ENCODE measurements at regions not wholly inside any gene's neighbourhood (a gene's known extent, or its start where the extent isn't known, plus 50 kb on each side); places are given as distances from the start of the nearest gene placed in this dataset.

DNA sequence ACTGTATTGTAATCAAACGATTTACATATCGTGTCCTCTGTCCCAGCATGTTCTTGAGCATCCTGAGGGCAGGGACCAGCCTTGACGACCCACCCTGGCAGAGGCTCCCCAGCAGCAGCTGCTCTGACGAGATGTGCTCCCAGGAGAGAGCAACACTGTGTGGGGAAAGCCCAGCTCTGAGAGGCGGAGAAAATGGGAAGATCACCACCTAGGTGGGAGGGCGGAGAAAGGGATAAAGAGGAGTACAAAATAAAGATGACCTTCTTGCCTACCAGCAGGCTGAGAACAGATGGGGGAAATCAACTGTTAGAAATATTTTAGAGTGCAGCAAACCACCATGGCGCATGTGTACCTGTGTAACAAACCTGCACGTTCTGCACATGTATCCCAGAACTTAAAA lies 71.5 kb upstream of the CAPRIN2 start:
- no peak for TF ChIP-seq BCL11A (IDR thresholded peaks at IDR 0.05; ENCODE audit: low read depth in 2 of 2, low read length in 2 of 2)
- no peak for TF ChIP-seq CHD1 (IDR thresholded peaks at IDR 0.05; ENCODE audit: low read depth, low read length)
- TF ChIP-seq CBX5 (IDR thresholded peaks at IDR 0.05; ENCODE audit: low read depth, low read length): no peak
- no peak for TF ChIP-seq RBBP5 (IDR thresholded peaks at IDR 0.05; ENCODE audit: borderline replicate concordance, low read depth, low read length)
